Fibroblast of the aortic adventitia (primary cell): ENCODE measurements at regions not wholly inside any gene's neighbourhood (a gene's known extent, or its start where the extent isn't known, plus 50 kb on each side); places are given as distances from the start of the nearest gene placed in this dataset.

Experiments used
- DNase-seq: peaks from one replicate; pipeline ENCODE4 v3.0.0-alpha.2; 2010; ENCODE audit warnings: low read depth
- H3K4me3 ChIP-seq: 2 replicates; pipeline ENCODE4 v1.5.1; 2011; ENCODE audit warnings: low read depth, mild to moderate bottlenecking, control low read depth, low read length, moderate library complexity
- TF ChIP-seq, protein P1 (sequence below): IDR thresholded peaks from 2 replicates; pipeline ENCODE4 v1.5.1; 2011; ENCODE audit warnings: mild to moderate bottlenecking, low read length, control low read depth, inconsistent platforms; ENCODE audit not compliant: insufficient read depth

DNA sequence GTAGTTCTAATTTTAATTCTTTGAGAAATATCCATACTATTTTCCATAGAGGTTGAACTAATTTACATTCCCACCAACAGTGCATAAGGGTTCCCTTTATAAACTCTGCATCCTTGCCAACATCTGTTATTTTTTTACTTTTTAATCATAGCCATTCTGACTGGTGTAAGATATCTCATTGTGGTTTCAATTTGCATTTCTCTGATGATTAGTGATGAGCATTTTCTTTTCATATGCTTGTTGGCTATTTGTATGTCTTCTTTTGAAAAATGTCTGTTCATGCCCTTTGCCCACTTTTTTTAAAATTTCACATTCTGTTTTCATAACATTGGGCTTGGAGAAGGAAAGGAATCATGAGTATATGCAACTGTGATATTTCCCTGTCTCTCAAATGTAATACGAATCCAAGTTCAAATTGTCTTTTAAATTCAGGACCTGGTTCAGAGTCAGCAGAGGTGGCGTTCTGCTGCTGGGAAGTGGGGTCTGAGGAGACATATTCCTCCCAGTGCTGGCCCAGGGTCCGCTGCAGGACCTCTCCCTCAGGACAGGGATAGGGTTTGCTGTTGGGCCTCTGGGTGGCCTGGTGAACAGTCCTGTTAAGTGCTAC is 81.2 kb upstream of the ETV6 start:
- DNase-seq = no peak
- no peak overlapping the region for H3K4me3 ChIP-seq
- TF ChIP-seq, protein P1, sequence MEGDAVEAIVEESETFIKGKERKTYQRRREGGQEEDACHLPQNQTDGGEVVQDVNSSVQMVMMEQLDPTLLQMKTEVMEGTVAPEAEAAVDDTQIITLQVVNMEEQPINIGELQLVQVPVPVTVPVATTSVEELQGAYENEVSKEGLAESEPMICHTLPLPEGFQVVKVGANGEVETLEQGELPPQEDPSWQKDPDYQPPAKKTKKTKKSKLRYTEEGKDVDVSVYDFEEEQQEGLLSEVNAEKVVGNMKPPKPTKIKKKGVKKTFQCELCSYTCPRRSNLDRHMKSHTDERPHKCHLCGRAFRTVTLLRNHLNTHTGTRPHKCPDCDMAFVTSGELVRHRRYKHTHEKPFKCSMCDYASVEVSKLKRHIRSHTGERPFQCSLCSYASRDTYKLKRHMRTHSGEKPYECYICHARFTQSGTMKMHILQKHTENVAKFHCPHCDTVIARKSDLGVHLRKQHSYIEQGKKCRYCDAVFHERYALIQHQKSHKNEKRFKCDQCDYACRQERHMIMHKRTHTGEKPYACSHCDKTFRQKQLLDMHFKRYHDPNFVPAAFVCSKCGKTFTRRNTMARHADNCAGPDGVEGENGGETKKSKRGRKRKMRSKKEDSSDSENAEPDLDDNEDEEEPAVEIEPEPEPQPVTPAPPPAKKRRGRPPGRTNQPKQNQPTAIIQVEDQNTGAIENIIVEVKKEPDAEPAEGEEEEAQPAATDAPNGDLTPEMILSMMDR = no peak

- TF ChIP-seq, protein P1 = no peak
- no peak overlapping the region for H3K4me3 ChIP-seq
- DNase-seq = no peak
Observed at GRCh38 chr12:11568762-11569478, 80.6 kb upstream of the ETV6 start.

DNA sequence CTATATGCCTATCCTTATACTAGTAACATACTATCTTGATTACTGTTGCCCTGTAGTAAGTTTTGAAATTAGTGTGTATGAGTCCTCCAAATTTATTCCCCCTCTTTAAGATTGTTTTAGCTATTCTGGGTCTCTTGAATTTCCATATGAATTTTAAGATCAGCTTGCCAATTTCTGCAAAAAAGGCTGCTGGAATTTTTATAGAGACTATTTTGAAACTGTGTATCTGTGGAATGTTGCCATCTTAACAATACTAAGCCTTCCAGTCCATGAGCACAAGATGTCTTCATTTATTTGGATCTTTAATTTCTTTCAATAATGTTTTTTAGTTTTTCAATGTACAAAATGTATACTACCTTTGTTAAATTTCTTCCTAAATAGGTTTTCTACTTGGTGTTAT is 79.8 kb upstream of the ETV6 start:
- no peak overlapping the region for H3K4me3 ChIP-seq
- TF ChIP-seq, protein P1 = no peak
- no peak for DNase-seq

GRCh38 chr12:11573880-11574279 is 75.6 kb upstream of the ETV6 start:
- no peak overlapping the region for H3K4me3 ChIP-seq
- DNase-seq = no peak
- TF ChIP-seq, protein P1 = no peak

DNA sequence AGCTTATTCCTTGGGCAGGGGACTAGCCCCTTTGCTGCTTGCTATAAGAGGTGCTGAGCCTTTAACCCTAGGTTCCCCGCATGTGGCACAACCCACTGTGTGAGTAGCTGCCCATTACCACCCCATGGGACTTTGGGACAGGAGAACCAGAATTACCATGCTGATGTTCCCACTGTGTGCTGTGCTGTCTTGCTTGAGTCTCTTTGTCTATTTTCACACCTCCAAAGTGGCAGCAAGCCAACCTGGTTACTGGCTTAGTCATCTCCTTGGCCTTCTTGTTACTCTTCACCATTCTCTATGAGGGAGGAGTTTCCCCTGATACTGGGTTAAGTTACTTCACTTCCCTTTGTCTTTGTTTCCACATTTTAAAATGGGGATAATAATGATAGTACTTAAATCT is 73.4 kb upstream of the ETV6 start:
- TF ChIP-seq, protein P1 = no peak
- peak; percentile 30 for DNase-seq
- no peak overlapping the region for H3K4me3 ChIP-seq

DNA sequence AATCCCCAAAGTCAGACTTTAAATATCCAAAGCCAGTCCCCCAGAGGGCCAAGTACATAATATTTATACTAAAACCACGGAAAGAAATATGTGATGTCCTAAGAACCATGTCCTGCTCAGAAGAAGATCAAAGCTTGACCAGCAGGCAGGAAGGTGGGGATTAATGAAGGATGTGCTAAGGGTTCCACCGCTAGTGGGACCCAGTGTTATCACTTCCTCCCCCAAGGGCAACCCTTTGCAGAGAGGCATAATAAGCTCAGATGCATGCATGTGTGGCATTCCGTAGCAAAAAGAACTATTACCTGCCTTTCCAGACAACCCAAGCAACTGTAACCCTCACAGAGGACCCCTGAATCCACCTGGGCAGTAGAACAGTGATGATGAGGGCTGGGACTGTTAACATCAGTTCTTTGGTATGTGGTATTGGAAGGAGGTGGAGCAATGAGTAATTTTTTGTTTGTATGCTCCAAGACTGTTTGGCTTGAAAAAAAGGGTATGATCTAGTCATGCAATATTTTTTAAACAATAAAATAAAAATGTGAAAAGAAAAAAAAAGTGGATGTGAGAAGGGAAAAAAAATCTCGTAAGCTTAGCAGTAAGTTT is 71.7 kb upstream of the ETV6 start:
- no peak overlapping the region for H3K4me3 ChIP-seq
- TF ChIP-seq, protein P1 = no peak
- no peak for DNase-seq
